ENCODE measurements at regions not wholly inside any gene's neighbourhood (a gene's known extent, or its start where the extent isn't known, plus 50 kb on each side); places are given as distances from the start of the nearest gene placed in this dataset.

DNA sequence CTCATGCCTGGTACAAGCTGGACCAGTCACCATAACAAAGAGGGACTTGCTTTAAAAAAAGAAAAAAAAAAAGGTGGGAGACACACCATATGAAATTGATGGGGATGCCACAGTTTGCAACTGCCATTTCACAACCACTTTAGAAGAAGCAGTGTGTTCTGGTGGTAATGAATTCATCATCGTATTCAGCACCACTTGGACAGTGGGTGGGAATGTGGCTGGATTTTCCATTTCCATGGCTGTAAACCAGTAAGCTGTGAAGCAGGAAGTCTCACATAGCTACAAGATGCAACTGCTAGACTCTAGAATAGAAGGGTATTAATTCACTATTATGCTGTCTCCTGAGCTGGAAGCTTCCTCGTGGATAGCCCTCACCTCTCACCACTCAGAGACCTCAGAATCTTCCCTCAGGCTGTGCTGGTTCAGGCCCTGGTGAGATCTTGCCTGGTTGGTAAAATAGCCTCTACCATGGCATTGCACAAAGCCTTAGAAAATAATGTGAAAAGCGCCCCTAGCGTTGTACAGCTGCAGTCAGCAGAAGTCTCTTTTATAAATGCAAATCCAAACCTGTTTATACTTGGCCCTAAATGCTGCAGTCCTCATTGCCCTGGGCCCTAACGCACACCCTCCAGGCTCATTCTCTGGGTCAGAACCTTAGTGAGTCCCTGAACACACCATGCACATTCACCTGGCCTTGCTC lies 150.7 kb downstream of the KCTD15 start:
- no peak for TF ChIP-seq POLR2A (IDR thresholded peaks at IDR 0.05)
- TF ChIP-seq, protein P1, sequence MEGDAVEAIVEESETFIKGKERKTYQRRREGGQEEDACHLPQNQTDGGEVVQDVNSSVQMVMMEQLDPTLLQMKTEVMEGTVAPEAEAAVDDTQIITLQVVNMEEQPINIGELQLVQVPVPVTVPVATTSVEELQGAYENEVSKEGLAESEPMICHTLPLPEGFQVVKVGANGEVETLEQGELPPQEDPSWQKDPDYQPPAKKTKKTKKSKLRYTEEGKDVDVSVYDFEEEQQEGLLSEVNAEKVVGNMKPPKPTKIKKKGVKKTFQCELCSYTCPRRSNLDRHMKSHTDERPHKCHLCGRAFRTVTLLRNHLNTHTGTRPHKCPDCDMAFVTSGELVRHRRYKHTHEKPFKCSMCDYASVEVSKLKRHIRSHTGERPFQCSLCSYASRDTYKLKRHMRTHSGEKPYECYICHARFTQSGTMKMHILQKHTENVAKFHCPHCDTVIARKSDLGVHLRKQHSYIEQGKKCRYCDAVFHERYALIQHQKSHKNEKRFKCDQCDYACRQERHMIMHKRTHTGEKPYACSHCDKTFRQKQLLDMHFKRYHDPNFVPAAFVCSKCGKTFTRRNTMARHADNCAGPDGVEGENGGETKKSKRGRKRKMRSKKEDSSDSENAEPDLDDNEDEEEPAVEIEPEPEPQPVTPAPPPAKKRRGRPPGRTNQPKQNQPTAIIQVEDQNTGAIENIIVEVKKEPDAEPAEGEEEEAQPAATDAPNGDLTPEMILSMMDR (IDR thresholded peaks at IDR 0.05) = no peak

All from suprapubic skin (tissue), 3 donors.